IMR-90 (cell line): ENCODE measurements at regions not wholly inside any gene's neighbourhood (a gene's known extent, or its start where the extent isn't known, plus 50 kb on each side); places are given as distances from the start of the nearest gene placed in this dataset.

Experiments
- ATAC-seq: fragments of 200-7000 bp; cut with Tn5 transposase; 2 replicates; pipeline ENCODE4 v1.9.1; 2020; ENCODE audit warnings: low read depth, mild to moderate bottlenecking, moderate library complexity
- BruUV-seq: library from RNA; stranded (reverse); fragments of 400-500 nt; replicated peaks from 2 replicates; lab custom pipeline; 2021; lab: Mats Ljungman, UMichigan
- CTCF ChIA-PET: fragments of 300-600 bp; formaldehyde crosslinking; extraction: SDS; loops from one replicate; lab custom pipeline; 2021; ENCODE audit warnings: antibody characterized with exemption; lab: Yijun Ruan, JAX
- POLR2A ChIA-PET: fragments of 300-600 bp; sonication (Branson Sonifier 250); formaldehyde crosslinking; loops from one replicate; lab custom pipeline; 2022; ENCODE audit warnings: antibody characterized with exemption; ENCODE audit not compliant: unreplicated experiment; lab: Charles Lee
- DNase-seq: peaks from one replicate; pipeline ENCODE4 v3.0.0; 2013
- H2AFZ ChIP-seq: replicated peaks from 2 replicates; pipeline ENCODE3; 2013; ENCODE audit warnings: low read length, mild to moderate bottlenecking; ENCODE audit not compliant: poor library complexity
- H2AK5ac ChIP-seq: 2 replicates; pipeline ENCODE4 v1.6.1; 2013; ENCODE audit warnings: low read depth, low read length, inconsistent platforms
- H2AK9ac ChIP-seq: replicated peaks from 2 replicates; pipeline ENCODE3; 2013; ENCODE audit warnings: mild to moderate bottlenecking, low read depth, low read length, moderate library complexity; ENCODE audit not compliant: poor library complexity
- H2BK120ac ChIP-seq: 2 replicates; pipeline ENCODE4 v1.6.1; 2013; ENCODE audit warnings: low read depth, low read length, inconsistent platforms
- H2BK15ac ChIP-seq: 3 replicates; pipeline ENCODE4 v1.6.1; 2013; ENCODE audit warnings: low read depth, low read length, inconsistent platforms
- H2BK20ac ChIP-seq: 2 replicates; pipeline ENCODE4 v1.6.1; 2013; ENCODE audit warnings: low read depth, mild to moderate bottlenecking, inconsistent platforms, low read length, moderate library complexity
- H2BK5ac ChIP-seq: 2 replicates; pipeline ENCODE4 v1.6.1; 2013; ENCODE audit warnings: mild to moderate bottlenecking, low read depth, low read length, inconsistent platforms; ENCODE audit not compliant: poor library complexity, severe bottlenecking
- H3K14ac ChIP-seq: replicated peaks from 2 replicates; pipeline ENCODE4 v1.6.1; 2013; ENCODE audit warnings: low read depth, low read length, inconsistent platforms
- H3K18ac ChIP-seq: 2 replicates; pipeline ENCODE4 v1.6.1; 2013; ENCODE audit warnings: low read depth, low read length, control low read depth
- H3K23ac ChIP-seq: 2 replicates; pipeline ENCODE4 v1.6.1; 2013; ENCODE audit warnings: low read depth, low read length, inconsistent platforms
- H3K27ac ChIP-seq: 2 replicates; pipeline ENCODE4 v1.5.1; 2013; ENCODE audit warnings: mild to moderate bottlenecking, control low read depth, low read length; ENCODE audit not compliant: insufficient read depth
- H3K27me3 ChIP-seq: 2 replicates; pipeline ENCODE4 v1.6.1; 2013; ENCODE audit warnings: low read length; ENCODE audit not compliant: control insufficient read depth, insufficient read depth
- H3K36me3 ChIP-seq: 2 replicates; pipeline ENCODE4 v1.6.1; 2013; ENCODE audit warnings: low read length, mixed read lengths; ENCODE audit not compliant: control insufficient read depth, insufficient read depth
- H3K4ac ChIP-seq: 2 replicates; pipeline ENCODE4 v1.6.1; 2013; ENCODE audit warnings: low read depth, low read length, inconsistent platforms
- H3K4me1 ChIP-seq: 2 replicates; pipeline ENCODE4 v1.6.1; 2013; ENCODE audit warnings: low read length, mixed read lengths; ENCODE audit not compliant: control insufficient read depth, insufficient read depth
- H3K4me2 ChIP-seq: 2 replicates; pipeline ENCODE4 v1.6.1; 2013; ENCODE audit warnings: low read depth, mild to moderate bottlenecking, control low read depth, low read length, moderate library complexity
- H3K4me3 ChIP-seq: 2 replicates; pipeline ENCODE4 v1.5.1; 2013; ENCODE audit warnings: low read depth, mild to moderate bottlenecking, control low read depth, low read length, moderate library complexity; ENCODE audit not compliant: insufficient read depth
- H3K56ac ChIP-seq: 2 replicates; pipeline ENCODE4 v1.6.1; 2013; ENCODE audit warnings: low read length, inconsistent platforms; ENCODE audit not compliant: insufficient read depth; ENCODE audit errors: extremely low read depth
- H3K79me1 ChIP-seq, 2 experiments: 2 replicates each; pipeline ENCODE4 v1.6.1; 2013; ENCODE audit warnings: low read length in 2 of 2, inconsistent platforms in 1 of 2, low read depth in 1 of 2
- H3K9ac ChIP-seq: 2 replicates; pipeline ENCODE4 v1.6.1; 2013; ENCODE audit warnings: low read depth, low read length, control low read depth
- H3K9me1 ChIP-seq: 2 replicates; pipeline ENCODE4 v1.6.1; 2013; ENCODE audit warnings: low read length, inconsistent platforms; ENCODE audit not compliant: insufficient read depth
- H3K9me3 ChIP-seq: 2 replicates; pipeline ENCODE4 v1.6.1; 2013; ENCODE audit warnings: low read length; ENCODE audit not compliant: control insufficient read depth, insufficient read depth
- H4K20me1 ChIP-seq: 2 replicates; pipeline ENCODE4 v1.6.1; 2013; ENCODE audit warnings: low read length, inconsistent platforms; ENCODE audit not compliant: insufficient read depth
- H4K5ac ChIP-seq: 2 replicates; pipeline ENCODE4 v1.6.1; 2013; ENCODE audit warnings: mild to moderate bottlenecking, low read depth, low read length, control low read depth
- H4K8ac ChIP-seq, 2 experiments: 2 replicates each; pipeline ENCODE4 v1.6.1; 2013; ENCODE audit warnings: low read depth in 2 of 2, low read length in 2 of 2, control low read depth in 1 of 2, inconsistent platforms in 1 of 2
- H4K91ac ChIP-seq: 2 replicates; pipeline ENCODE4 v1.6.1; 2013; ENCODE audit warnings: low read depth, low read length, inconsistent platforms; ENCODE audit not compliant: insufficient read depth
- CEBPB ChIP-seq: IDR thresholded peaks from 2 replicates; pipeline ENCODE4 v1.6.1; 2012; ENCODE audit warnings: low read depth, low read length, improper control_type of control experiment
- MAFK ChIP-seq: IDR thresholded peaks from 2 replicates; pipeline ENCODE4 v1.6.1; 2012; ENCODE audit warnings: low read depth, low read length, improper control_type of control experiment
- WGBS, 2 experiments: methylation state at CpG; one replicate each; pipeline versions ENCODE4 v1.1.5 to v1.1.7; 2013; ENCODE audit warnings: missing lambda C conversion rate in 2 of 2; ENCODE audit not compliant: insufficient read length in 1 of 2; ENCODE audit errors: extremely low coverage in 2 of 2; 5-methylcytosine and 5-hydroxymethylcytosine counted together
- dilution Hi-C: fragments of 300-500 bp; cut with HindIII; formaldehyde crosslinking; loops from one replicate; pipeline ENCODE4 v1.14.3; 2018; ENCODE audit warnings: low sequenced_read_pairs; ENCODE audit not compliant: unreplicated experiment
- in situ Hi-C: fragments of 300-500 bp; cut with MboI; formaldehyde crosslinking; loops from 3 replicates; pipeline ENCODE4 v1.14.3; 2019; ENCODE audit warnings: low sequenced_read_pairs, inconsistent platforms, mixed read lengths
- intact Hi-C: fragments of 100-400 bp; cut with micrococcal nuclease; formaldehyde crosslinking; loops from 2 replicates; pipeline ENCODE4 v1.10.0; 2022

- Histone ChIP-seq H3K27ac (peak overlapping the region; percentile 24; the same call in 1 of the 2 replicates), H4K91ac (no peak overlapping the region), H2BK120ac (no peak overlapping the region), H3K18ac (peak overlapping the region; percentile 86), H3K4me2 (no peak overlapping the region), H3K9me3 (no peaks in the 10 kb centered on the region; the same call in 1 of the 2 replicates), H2AFZ (no peak overlapping the region), H3K23ac (no peak overlapping the region), H2BK20ac (no peak overlapping the region), H3K4ac (no peak overlapping the region), H4K20me1 (no peaks in the 10 kb centered on the region), H3K14ac (no peak overlapping the region), H4K8ac (no peak overlapping the region), H2AK9ac (no peak overlapping the region), H3K4me1 (peaks cover 2% of the 10 kb centered on the region), H2BK5ac (no peak overlapping the region), H3K79me1 (no peaks in the 10 kb centered on the region), H3K9ac (no peak overlapping the region), H3K9me1 (no peaks in the 10 kb centered on the region), H3K4me3 (no peak overlapping the region), H3K36me3 (no peaks in the 10 kb centered on the region), H3K27me3 (no peaks in the 10 kb centered on the region), H2BK15ac (no peak overlapping the region), H2AK5ac (no peak overlapping the region), H4K5ac (no peak overlapping the region), H3K56ac (no peak overlapping the region)
- in situ Hi-C loops (no loop called here), intact Hi-C loops (loop anchor here (10.0 kb wide), 1 partner anchor 401 kb away; no protein-coding TSS in a partner anchor), dilution Hi-C loops (no loop called here)
- CTCF ChIA-PET: interaction anchor here (0.6 kb wide), 2 partner anchors 272 to 303 kb away, joined by 3 read pairs; no protein-coding TSS in a partner anchor
- DNase-seq (peak; percentile 42), ATAC-seq (peak; percentile 81)
- POLR2A ChIA-PET: no interaction called here
- BruUV-seq: no TSS peak
- WGBS, 2 experiments: no CpG with 5 or more reads among the region's 4 CpGs
- no peak for TF ChIP-seq MAFK
- TF ChIP-seq CEBPB: peak; percentile 36; the same call in 1 of the 2 replicates
These were observed 968.5 kb upstream of the GJE1 start for GRCh38 chr6:141164042-141164743.
